Thoracic aorta (tissue), 2 donors: ENCODE measurements at regions not wholly inside any gene's neighbourhood (a gene's known extent, or its start where the extent isn't known, plus 50 kb on each side); places are given as distances from the start of the nearest gene placed in this dataset.
"Not testable (repeated sequence)": the region's sequence is repeated elsewhere in the genome, so short reads cannot be mapped to it uniquely, and the experiment has no call there.

ENCODE experiments used
- ATAC-seq: fragments of 150-250 bp; one replicate; pipeline ENCODE4 v1.8.0; 2017; ENCODE audit warnings: low read depth; ENCODE audit not compliant: insufficient number of reproducible peaks, low FRiP score
- DNase-seq: peaks from one replicate; pipeline ENCODE4 v3.0.0-alpha.2; 2020; ENCODE audit warnings: low spot score
- H3K27ac ChIP-seq, 2 donors: fragments of 200-600 bp; sonication (generic); 1 replicate in 1 of 2; 2 replicates in 1 of 2; pipeline ENCODE4 v1.5.1; 2016; ENCODE audit warnings: mild to moderate bottlenecking in 2 of 2, moderate library complexity in 2 of 2
- H3K27me3 ChIP-seq: fragments of 200-600 bp; sonication (generic); replicated peaks from 2 replicates; pipeline ENCODE4 v1.6.0; 2016; ENCODE audit warnings: mild to moderate bottlenecking; ENCODE audit not compliant: insufficient read depth
- H3K36me3 ChIP-seq: fragments of 200-600 bp; sonication (generic); one replicate; pipeline ENCODE4 v1.5.1; 2016
- H3K4me1 ChIP-seq, 2 donors: fragments of 200-600 bp; sonication (generic); 1 replicate in 1 of 2; 2 replicates in 1 of 2; pipeline versions ENCODE4 v1.5.1 to v1.6.0; 2016; ENCODE audit warnings: low read depth in 2 of 2, mild to moderate bottlenecking in 1 of 2; ENCODE audit not compliant: control insufficient read depth in 1 of 2
- H3K4me3 ChIP-seq: fragments of 200-600 bp; sonication (generic); 2 replicates; pipeline ENCODE4 v1.5.1; 2016; ENCODE audit warnings: mild to moderate bottlenecking
- H3K9me3 ChIP-seq: fragments of 200-600 bp; sonication (generic); 2 replicates; pipeline ENCODE4 v1.5.1; 2016
- TF ChIP-seq, protein P1 (sequence below): fragments of 200-600 bp; sonication (generic); IDR thresholded peaks from one replicate; pipeline ENCODE4 v1.5.1; 2019; ENCODE audit warnings: antibody characterized with exemption

DNA sequence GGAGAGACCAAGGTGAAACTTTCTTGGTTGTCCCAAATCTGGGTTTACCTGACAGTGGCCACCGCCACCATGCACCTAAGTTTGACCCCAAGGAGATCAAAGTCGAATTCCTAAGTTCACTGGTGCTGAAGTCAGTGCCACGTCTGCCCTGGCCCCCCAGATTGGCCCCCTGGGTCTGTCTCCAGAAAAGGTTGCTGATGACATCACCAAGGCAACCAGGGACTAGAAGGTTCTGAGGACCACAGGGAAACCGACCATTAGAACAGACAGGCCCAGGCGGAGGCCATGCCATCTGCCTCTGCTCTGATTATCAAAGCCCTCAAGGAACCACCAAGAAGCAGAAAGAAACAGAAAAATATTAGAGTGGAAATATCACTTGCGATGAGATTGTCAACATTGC, 91.2 kb downstream of the DLL1 start:
- no peaks in the 10 kb centered on the region for H3K27me3 ChIP-seq
- peaks cover 0 to 5% of the 10 kb centered on the region in 2 donors for H3K4me1 ChIP-seq
- TF ChIP-seq, protein P1, sequence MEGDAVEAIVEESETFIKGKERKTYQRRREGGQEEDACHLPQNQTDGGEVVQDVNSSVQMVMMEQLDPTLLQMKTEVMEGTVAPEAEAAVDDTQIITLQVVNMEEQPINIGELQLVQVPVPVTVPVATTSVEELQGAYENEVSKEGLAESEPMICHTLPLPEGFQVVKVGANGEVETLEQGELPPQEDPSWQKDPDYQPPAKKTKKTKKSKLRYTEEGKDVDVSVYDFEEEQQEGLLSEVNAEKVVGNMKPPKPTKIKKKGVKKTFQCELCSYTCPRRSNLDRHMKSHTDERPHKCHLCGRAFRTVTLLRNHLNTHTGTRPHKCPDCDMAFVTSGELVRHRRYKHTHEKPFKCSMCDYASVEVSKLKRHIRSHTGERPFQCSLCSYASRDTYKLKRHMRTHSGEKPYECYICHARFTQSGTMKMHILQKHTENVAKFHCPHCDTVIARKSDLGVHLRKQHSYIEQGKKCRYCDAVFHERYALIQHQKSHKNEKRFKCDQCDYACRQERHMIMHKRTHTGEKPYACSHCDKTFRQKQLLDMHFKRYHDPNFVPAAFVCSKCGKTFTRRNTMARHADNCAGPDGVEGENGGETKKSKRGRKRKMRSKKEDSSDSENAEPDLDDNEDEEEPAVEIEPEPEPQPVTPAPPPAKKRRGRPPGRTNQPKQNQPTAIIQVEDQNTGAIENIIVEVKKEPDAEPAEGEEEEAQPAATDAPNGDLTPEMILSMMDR = no peak
- no peak for ATAC-seq
- H3K27ac ChIP-seq = no peak overlapping the region
- no peak for DNase-seq
- peaks cover 10% of the 10 kb centered on the region for H3K9me3 ChIP-seq
- no peak overlapping the region for H3K4me3 ChIP-seq
- no peaks in the 10 kb centered on the region for H3K36me3 ChIP-seq

DNA sequence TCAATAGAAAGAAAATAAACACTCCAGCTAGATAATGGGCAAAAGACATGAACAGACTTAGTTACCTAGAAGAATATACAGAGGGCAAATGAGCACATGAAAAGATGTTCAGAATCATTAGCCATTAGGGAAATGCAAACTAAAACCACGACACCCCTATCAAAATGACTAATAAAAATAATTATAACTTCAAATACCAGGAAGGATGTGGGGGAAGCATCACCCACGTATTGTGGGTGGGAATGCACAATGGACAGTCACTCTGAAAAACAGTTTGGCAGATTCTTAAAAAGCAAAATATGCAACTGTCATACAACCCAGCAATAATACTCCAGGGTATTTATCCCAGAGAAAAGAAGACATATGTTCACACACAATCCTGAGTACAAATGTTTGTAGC, 92.6 kb downstream of the DLL1 start:
- ATAC-seq = no peak
- no peak overlapping the region for H3K27ac ChIP-seq
- no peak for DNase-seq

DNA sequence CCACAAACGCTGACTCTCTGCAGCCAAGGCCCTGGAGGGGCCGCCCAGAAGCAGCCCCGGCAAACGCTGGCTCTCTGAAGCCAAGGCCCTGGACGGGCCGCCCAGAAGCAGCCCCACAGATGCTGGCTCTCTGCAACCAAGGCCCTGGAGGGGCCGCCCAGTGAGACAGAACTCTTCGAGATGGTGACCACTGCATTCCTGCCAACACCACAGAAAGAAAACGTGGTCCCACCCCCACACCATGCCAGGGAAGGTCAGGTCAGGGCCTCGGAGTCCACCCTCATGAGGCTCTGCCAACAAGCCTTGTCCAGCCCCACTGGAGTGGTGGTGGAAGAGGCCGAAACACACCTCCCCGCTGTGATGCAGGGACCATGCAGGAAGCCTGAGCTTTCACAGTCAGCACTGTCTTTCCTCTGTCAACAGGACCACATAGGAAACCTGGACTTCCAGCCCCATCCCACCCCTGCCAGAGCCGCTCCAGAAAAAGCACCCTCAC, 97.5 kb downstream of the DLL1 start:
- no peaks in the 10 kb centered on the region for H3K36me3 ChIP-seq
- DNase-seq (no peak), ATAC-seq (no peak)
- peaks cover 10% of the 10 kb centered on the region for H3K9me3 ChIP-seq
- no peaks in the 10 kb centered on the region for H3K27me3 ChIP-seq
- H3K27ac ChIP-seq = no peak overlapping the region
- no peaks in the 10 kb centered on the region for H3K4me1 ChIP-seq
- no peak overlapping the region for H3K4me3 ChIP-seq
- TF ChIP-seq, protein P1 = no peak

More for the DNA sequence above, 92.6 kb downstream of the DLL1 start:
- Histone ChIP-seq H3K36me3 (no peaks in the 10 kb centered on the region), H3K9me3 (peaks cover 10% of the 10 kb centered on the region), H3K4me3 (no peak overlapping the region), H3K27me3 (no peaks in the 10 kb centered on the region), H3K4me1 (peaks cover 0 to 5% of the 10 kb centered on the region in 2 donors)
- TF ChIP-seq, protein P1 = no peak

DNA sequence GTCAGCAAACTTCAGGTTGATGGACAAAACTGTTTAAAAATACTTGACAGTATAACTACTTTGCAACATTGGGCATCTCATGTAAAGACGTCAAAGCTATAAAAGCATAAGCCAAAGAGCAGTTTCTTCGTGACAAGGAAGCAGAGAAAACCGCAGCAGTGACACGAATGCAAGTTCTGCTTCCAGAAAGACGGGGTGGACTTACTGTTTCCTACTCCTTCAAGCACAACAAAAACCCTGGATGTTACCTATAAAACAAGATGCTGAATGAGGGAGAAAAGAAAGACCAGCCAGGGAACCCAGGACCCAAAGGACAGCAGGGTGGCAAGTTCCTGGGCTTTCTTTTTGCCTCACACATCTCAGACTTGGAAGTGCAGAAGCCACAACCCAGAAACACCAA, 98.0 kb downstream of the DLL1 start:
- ATAC-seq (no peak), DNase-seq (no peak)
- TF ChIP-seq, protein P1 = no peak
- no peak overlapping the region for H3K4me3 ChIP-seq
- H3K4me1 ChIP-seq = no peaks in the 10 kb centered on the region
- no peaks in the 10 kb centered on the region for H3K36me3 ChIP-seq
- H3K27me3 ChIP-seq = no peaks in the 10 kb centered on the region
- H3K9me3 ChIP-seq = peaks cover 10% of the 10 kb centered on the region
- no peak overlapping the region for H3K27ac ChIP-seq

DNA sequence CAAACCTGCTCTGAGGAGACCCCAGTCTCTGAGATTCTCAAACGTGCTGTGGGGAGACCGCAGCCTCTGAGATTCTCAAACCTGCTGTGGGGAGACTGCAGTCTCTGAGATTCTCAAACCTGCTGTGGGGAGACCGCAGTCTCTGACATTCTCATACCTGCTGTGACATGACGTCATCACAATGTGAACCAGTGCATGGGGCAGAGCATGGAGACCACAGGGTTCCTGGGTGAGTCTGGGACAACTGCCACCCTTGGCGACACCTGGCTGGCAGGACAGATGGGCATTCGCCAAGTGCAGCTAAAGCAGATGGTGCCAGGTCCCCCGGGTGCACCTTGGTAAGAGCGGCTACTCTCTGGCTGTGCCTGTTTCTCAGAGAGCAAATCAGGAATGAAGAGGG, 98.8 kb downstream of the DLL1 start:
- not testable (repeated sequence) for H3K9me3 ChIP-seq, H3K27me3 ChIP-seq, H3K4me3 ChIP-seq, H3K27ac ChIP-seq, ATAC-seq, DNase-seq, H3K36me3 ChIP-seq, H3K4me1 ChIP-seq

DNA sequence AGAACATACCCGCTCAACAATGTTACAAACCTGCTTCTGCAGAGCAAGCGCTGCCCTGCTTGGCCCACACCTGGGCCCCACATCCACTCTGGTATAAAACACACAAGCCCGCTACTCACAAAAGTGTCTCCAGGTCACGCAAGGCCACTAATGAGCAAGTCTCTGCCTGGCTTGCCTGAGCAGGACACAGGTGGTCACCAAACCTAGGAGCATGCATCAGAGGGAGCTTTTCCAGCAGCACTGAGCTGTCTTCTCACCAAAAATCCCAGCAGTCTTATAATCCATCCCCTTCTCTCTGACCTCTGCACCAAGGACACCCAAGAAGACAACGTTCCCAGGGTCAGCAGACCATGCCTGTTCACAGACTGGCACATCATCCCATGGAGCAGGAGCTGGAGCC, 100.8 kb downstream of the DLL1 start:
- TF ChIP-seq, protein P1 = no peak
- Histone ChIP-seq H3K36me3 (no peaks in the 10 kb centered on the region), H3K27ac (no peak overlapping the region), H3K4me1 (no peaks in the 10 kb centered on the region), H3K9me3 (peaks cover under 1% of the 10 kb centered on the region), H3K4me3 (no peak overlapping the region), H3K27me3 (no peaks in the 10 kb centered on the region)
- ATAC-seq = no peak
- DNase-seq = no peak
